ENCODE measurements at regions not wholly inside any gene's neighbourhood (a gene's known extent, or its start where the extent isn't known, plus 50 kb on each side); places are given as distances from the start of the nearest gene placed in this dataset.

- Histone ChIP-seq H3K27ac (no peak overlapping the region), H3K4me1 (no peaks in the 10 kb centered on the region), H3K27me3 (peaks cover 0 to 9% (median 1%) of the 10 kb centered on the region in 4 donors), H3K36me3 (no peaks in the 10 kb centered on the region), H3K4me3 (no peak overlapping the region), H3K9me3 (no peaks in the 10 kb centered on the region)
- DNase-seq, result no peak
- no peak for TF ChIP-seq CTCF (IDR thresholded peaks at IDR 0.05)
- TF ChIP-seq POLR2A (IDR thresholded peaks at IDR 0.05), result no peak
- intact Hi-C loops (cut with DNase I), result no loop called here
- WGBS, 2 donors, result 70 to 81% methylated on average over 2 of the region's 2 CpGs
Observed at GRCh38 chr3:61311044-61311443, 59.8 kb upstream of the FHIT start.

DNA sequence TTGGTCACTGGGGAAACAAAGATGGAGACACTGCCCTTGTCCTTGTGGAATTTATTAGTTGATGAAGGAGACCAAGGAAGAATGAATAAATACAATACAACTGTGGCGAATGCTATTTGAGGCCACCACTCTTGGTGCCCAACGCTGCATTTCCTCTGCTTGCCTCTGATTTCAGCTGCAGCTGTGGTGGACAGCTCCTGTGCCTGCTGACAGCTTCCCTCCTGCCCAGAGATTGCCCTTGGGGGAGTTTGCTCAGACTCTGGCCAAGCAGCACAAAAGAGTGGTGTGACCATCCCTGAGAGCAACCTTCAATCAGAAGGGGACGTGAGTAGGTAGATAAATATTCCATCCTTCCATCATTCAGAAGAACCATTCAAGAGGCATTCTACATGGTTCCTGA is 64.6 kb upstream of the FHIT start:
- no peaks in the 10 kb centered on the region for H3K9me3 ChIP-seq
- H3K4me1 ChIP-seq, result no peaks in the 10 kb centered on the region
- no peak for TF ChIP-seq CTCF (IDR thresholded peaks at IDR 0.05)
- no peak for TF ChIP-seq POLR2A (IDR thresholded peaks at IDR 0.05)
- peaks cover 0 to 20% (median 0%) of the 10 kb centered on the region in 4 donors for H3K27me3 ChIP-seq
- no peak overlapping the region for H3K4me3 ChIP-seq
- DNase-seq, result no peak
- 30 to 42% methylated on average over 3 of the region's 3 CpGs for WGBS, 2 donors
- no peaks in the 10 kb centered on the region for H3K36me3 ChIP-seq
- no peak overlapping the region for H3K27ac ChIP-seq
- intact Hi-C loops (cut with DNase I), result no loop called here

- no peaks in the 10 kb centered on the region for H3K27me3 ChIP-seq
- no peaks in the 10 kb centered on the region for H3K9me3 ChIP-seq
- DNase-seq, result no peak
- H3K27ac ChIP-seq, result no peak overlapping the region
- intact Hi-C loops (cut with DNase I), result no loop called here
- TF ChIP-seq CTCF (IDR thresholded peaks at IDR 0.05), result no peak
- 54 to 56% methylated on average over 3 of the region's 3 CpGs for WGBS, 2 donors
- H3K4me1 ChIP-seq, result no peaks in the 10 kb centered on the region
- no peak overlapping the region for H3K4me3 ChIP-seq
- no peaks in the 10 kb centered on the region for H3K36me3 ChIP-seq
Observed at GRCh38 chr3:61323094-61323493, 71.8 kb upstream of the FHIT start.

DNA sequence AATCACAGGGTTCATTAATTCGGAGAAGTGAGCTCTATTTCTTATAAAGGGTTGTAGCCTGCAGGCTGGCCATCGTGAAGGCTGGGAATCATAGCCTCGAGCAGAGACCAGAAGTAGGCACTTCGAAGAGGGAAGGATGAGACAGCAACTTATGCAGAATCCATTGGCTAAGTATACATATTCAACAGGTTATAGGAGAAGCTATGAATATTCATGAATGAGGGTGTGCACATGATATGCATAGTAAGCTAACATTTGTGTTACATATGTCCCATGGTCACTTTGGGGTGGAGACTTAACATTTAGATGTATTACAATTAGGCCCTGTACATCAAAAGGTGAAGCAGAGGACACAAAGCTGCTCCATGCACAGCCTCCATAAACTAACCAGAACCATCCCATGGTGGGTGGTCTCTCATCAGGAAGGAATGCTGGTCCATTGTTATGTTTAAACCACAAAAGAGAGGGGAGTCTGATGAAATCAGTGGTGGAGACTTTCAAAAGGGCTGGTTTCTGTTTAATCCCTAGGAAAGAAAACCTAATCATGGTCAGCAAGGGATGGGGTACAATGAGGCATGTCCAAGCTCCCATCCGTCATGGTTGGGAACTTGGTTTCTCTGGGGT is 80.8 kb upstream of the FHIT start:
- Histone ChIP-seq H3K9me3 (no peaks in the 10 kb centered on the region), H3K36me3 (no peaks in the 10 kb centered on the region), H3K27me3 (peaks cover 0 to 3% (median 0%) of the 10 kb centered on the region in 4 donors), H3K4me1 (no peaks in the 10 kb centered on the region), H3K27ac (no peak overlapping the region), H3K4me3 (no peak overlapping the region)
- 75 to 84% methylated on average over 5 of the region's 5 CpGs for WGBS, 2 donors
- DNase-seq, result no peak
- intact Hi-C loops (cut with DNase I), result no loop called here
- TF ChIP-seq CTCF (IDR thresholded peaks at IDR 0.05) (no peak), POLR2A (IDR thresholded peaks at IDR 0.05) (no peak)

DNA sequence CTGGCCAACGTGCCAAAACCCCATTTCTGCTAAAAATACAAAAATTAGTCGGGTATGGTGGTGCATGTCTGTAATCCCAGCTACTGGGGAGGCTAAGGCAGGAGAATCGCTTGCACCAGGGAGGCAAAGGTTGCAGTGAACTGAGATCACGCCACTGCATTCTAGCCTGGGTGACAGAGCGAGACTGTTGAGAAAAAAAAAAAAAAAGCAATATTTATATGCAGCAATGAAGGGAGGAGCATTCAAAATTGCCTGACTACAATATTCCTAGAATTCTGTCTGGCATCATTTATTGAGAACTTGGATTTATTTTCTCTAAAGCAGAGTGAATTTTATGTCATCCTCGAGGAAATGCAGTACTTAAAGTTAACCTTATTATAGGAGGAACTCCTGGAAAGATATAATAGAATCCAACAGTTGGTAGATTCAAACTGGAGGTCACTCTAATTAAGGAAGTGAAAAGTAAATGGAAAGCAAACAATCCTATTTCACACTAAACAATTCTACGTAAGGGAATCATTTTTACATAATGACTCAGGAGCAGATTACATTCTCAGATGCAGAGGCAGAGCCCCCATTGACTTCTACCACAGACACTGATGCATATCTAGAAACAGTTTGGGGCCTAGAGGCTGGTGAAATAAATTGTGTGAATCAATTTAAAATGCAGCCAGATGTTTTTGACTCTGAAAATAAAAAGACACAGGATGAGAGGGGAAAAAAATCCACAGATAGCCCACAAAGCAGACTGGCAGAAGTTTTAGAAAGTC is 82.1 kb upstream of the FHIT start:
- Histone ChIP-seq H3K4me3 (no peak overlapping the region), H3K4me1 (no peaks in the 10 kb centered on the region), H3K27ac (no peak overlapping the region), H3K9me3 (no peaks in the 10 kb centered on the region), H3K27me3 (peaks cover 0 to 3% (median 0%) of the 10 kb centered on the region in 4 donors), H3K36me3 (no peaks in the 10 kb centered on the region)
- no peak for DNase-seq
- intact Hi-C loops (cut with DNase I), result no loop called here
- TF ChIP-seq POLR2A (IDR thresholded peaks at IDR 0.05) (no peak), CTCF (IDR thresholded peaks at IDR 0.05) (no peak)
- 66 to 79% methylated on average over 7 of the region's 7 CpGs for WGBS, 2 donors
